HEK293 (cell line): ENCODE measurements at regions not wholly inside any gene's neighbourhood (a gene's known extent, or its start where the extent isn't known, plus 50 kb on each side); places are given as distances from the start of the nearest gene placed in this dataset.

Source experiments
- CTCF ChIA-PET: fragments of 350-600 bp; formaldehyde crosslinking; extraction: SDS; loops from one replicate; lab custom pipeline; 2021; ENCODE audit warnings: antibody characterized with exemption; lab: Yijun Ruan, JAX
- POLR2A ChIA-PET: fragments of 300-600 bp; formaldehyde crosslinking; extraction: SDS; loops from one replicate; lab custom pipeline; 2020; ENCODE audit warnings: antibody characterized with exemption, inconsistent platforms; lab: Yijun Ruan, JAX
- H3K27ac ChIP-seq: fragments of 200-500 bp; sonication (Bioruptor generic); 2 replicates; pipeline ENCODE4 v1.5.1; 2014; ENCODE audit warnings: low read depth, low read length, control low read depth, inconsistent platforms; ENCODE audit errors: extremely low read depth
- H3K36me3 ChIP-seq, 2 experiments: fragments of 200-500 bp in 1 of 2; sonication (Bioruptor generic) in 1 of 2; 1 replicate in 1 of 2; 2 replicates in 1 of 2; pipeline ENCODE4 v1.5.1; 2014 to 2017; ENCODE audit warnings: inconsistent platforms in 2 of 2, low read length in 2 of 2; ENCODE audit not compliant: control insufficient read depth in 2 of 2, insufficient read depth in 1 of 2
- H3K4me1 ChIP-seq: fragments of 200-500 bp; sonication (Bioruptor generic); 2 replicates; pipeline ENCODE4 v1.5.1; 2014; ENCODE audit warnings: mild to moderate bottlenecking, low read length, inconsistent platforms; ENCODE audit not compliant: control insufficient read depth, insufficient read depth
- H3K4me3 ChIP-seq: 2 replicates; pipeline ENCODE4 v1.5.1; 2011; ENCODE audit warnings: low read depth, mild to moderate bottlenecking, control low read depth, low read length, moderate library complexity
- H3K9me3 ChIP-seq: fragments of 200-500 bp; sonication (Bioruptor generic); 2 replicates; pipeline ENCODE4 v1.5.1; 2014; ENCODE audit warnings: low read depth, low read length, inconsistent platforms; ENCODE audit not compliant: control insufficient read depth, insufficient read depth
- BCL11A ChIP-seq: fragments of 450-650 bp; formaldehyde crosslinking; IDR thresholded peaks from 2 replicates; pipeline ENCODE4 v1.5.1; 2016; ENCODE audit warnings: low read depth, missing biosample characterization, missing genetic modification characterization
- KLF16 ChIP-seq: fragments of 450-650 bp; formaldehyde crosslinking; IDR thresholded peaks from 2 replicates; pipeline ENCODE4 v1.5.1; 2017; ENCODE audit warnings: missing biosample characterization, missing genetic modification characterization
- KLF8 ChIP-seq: fragments of 450-650 bp; formaldehyde crosslinking; IDR thresholded peaks from 2 replicates; pipeline ENCODE4 v1.5.1; 2016; ENCODE audit warnings: missing biosample characterization, missing genetic modification characterization
- PRDM1 ChIP-seq: fragments of 450-650 bp; formaldehyde crosslinking; IDR thresholded peaks from 2 replicates; pipeline ENCODE4; 2016; ENCODE audit warnings: missing biosample characterization, missing genetic modification characterization
- WT1 ChIP-seq: fragments of 450-650 bp; formaldehyde crosslinking; IDR thresholded peaks from 2 replicates; pipeline ENCODE4 v1.5.1; 2016; ENCODE audit warnings: missing biosample characterization, missing genetic modification characterization
- ZBTB21 ChIP-seq: fragments of 450-650 bp; formaldehyde crosslinking; IDR thresholded peaks from 2 replicates; pipeline ENCODE4 v1.5.1; 2017; ENCODE audit warnings: missing biosample characterization, missing genetic modification characterization
- ZNF175 ChIP-seq: fragments of 450-650 bp; formaldehyde crosslinking; IDR thresholded peaks from 2 replicates; pipeline ENCODE4 v1.5.1; 2016; ENCODE audit warnings: missing biosample characterization, missing genetic modification characterization
- ZNF214 ChIP-seq: fragments of 450-650 bp; formaldehyde crosslinking; IDR thresholded peaks from 2 replicates; pipeline ENCODE4 v1.5.1; 2017; ENCODE audit warnings: missing biosample characterization, mild to moderate bottlenecking, missing genetic modification characterization, borderline replicate concordance
- ZNF280D ChIP-seq: fragments of 450-650 bp; formaldehyde crosslinking; IDR thresholded peaks from 2 replicates; pipeline ENCODE4 v1.5.1; 2016; ENCODE audit warnings: missing biosample characterization, missing genetic modification characterization
- ZNF354C ChIP-seq: fragments of 450-650 bp; formaldehyde crosslinking; IDR thresholded peaks from 2 replicates; pipeline ENCODE4 v1.5.1; 2016; ENCODE audit warnings: missing biosample characterization, missing genetic modification characterization, low read depth, borderline replicate concordance
- ZNF37A ChIP-seq: fragments of 450-650 bp; IDR thresholded peaks from 2 replicates; pipeline ENCODE4 v1.5.1; 2018; ENCODE audit warnings: missing biosample characterization, missing genetic modification characterization
- ZNF404 ChIP-seq: fragments of 450-650 bp; formaldehyde crosslinking; IDR thresholded peaks from 2 replicates; pipeline ENCODE4 v1.5.1; 2017; ENCODE audit warnings: missing biosample characterization, missing genetic modification characterization
- ZNF48 ChIP-seq: fragments of 450-650 bp; formaldehyde crosslinking; IDR thresholded peaks from 2 replicates; pipeline ENCODE4 v1.5.1; 2016; ENCODE audit warnings: missing biosample characterization, missing genetic modification characterization
- ZNF521 ChIP-seq: fragments of 450-650 bp; formaldehyde crosslinking; IDR thresholded peaks from 2 replicates; pipeline ENCODE4 v1.5.1; 2017; ENCODE audit warnings: missing biosample characterization, mild to moderate bottlenecking, missing genetic modification characterization
- ZNF571 ChIP-seq: fragments of 450-650 bp; formaldehyde crosslinking; IDR thresholded peaks from 2 replicates; pipeline ENCODE4 v1.5.0; 2017; ENCODE audit warnings: missing biosample characterization, missing genetic modification characterization
- ZNF624 ChIP-seq: fragments of 450-650 bp; formaldehyde crosslinking; IDR thresholded peaks from 2 replicates; pipeline ENCODE4 v1.5.1; 2017; ENCODE audit warnings: missing biosample characterization, missing genetic modification characterization
- ZNF629 ChIP-seq: fragments of 450-650 bp; formaldehyde crosslinking; IDR thresholded peaks from 2 replicates; pipeline ENCODE4 v1.5.1; 2017; ENCODE audit warnings: missing biosample characterization, missing genetic modification characterization
- ZNF707 ChIP-seq: fragments of 450-650 bp; formaldehyde crosslinking; IDR thresholded peaks from 2 replicates; pipeline ENCODE4 v1.5.1; 2016; ENCODE audit warnings: missing biosample characterization, missing genetic modification characterization
- ZSCAN16 ChIP-seq: fragments of 450-650 bp; formaldehyde crosslinking; IDR thresholded peaks from 2 replicates; pipeline ENCODE4 v1.5.1; 2016; ENCODE audit warnings: missing biosample characterization, missing genetic modification characterization
- TF ChIP-seq, protein P1 (sequence below): fragments of 450-650 bp; formaldehyde crosslinking; IDR thresholded peaks from 2 replicates; pipeline ENCODE4 v1.5.1; 2016; ENCODE audit warnings: missing biosample characterization, missing genetic modification characterization, low read depth
- TF ChIP-seq, protein P2 (sequence below): fragments of 450-650 bp; formaldehyde crosslinking; conservative IDR thresholded peaks from 2 replicates; pipeline ENCODE4 v1.5.1; 2016; ENCODE audit warnings: low read depth, missing biosample characterization, missing genetic modification characterization

DNA sequence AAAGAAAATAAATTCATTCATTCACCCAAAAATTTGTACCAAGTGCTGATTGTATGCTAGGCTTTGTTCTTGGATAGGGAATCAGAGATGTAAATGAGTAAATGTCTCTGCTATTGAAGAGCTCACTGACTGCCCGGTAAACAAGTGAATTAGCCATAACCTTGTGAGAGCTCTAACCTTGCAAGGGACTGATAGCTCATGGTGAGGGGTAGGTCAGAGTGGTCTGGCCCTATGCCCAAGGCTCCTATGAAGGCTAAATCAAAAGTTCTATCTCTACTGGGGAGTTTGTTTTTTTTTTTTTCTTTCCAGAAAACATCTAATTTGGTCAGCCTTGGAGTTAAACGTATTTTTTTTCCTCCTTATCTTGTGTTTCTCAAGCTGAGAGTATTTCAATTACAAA lies 172.8 kb upstream of the CDH11 start (continued):
- TF ChIP-seq ZNF280D = no peak
- TF ChIP-seq, all 188 proteins: peak for 0

GRCh38 chr16:65294165-65294564 lies 172.3 kb upstream of the CDH11 start:
- H3K4me3 ChIP-seq = no peak overlapping the region
- H3K36me3 ChIP-seq = no peaks in the 10 kb centered on the region
- TF ChIP-seq ZNF629 (no peak), KLF8 (tag by site-specific recombination) (no peak), KLF16 (tag by site-specific recombination) (no peak), PRDM1 (tag by site-specific recombination) (no peak)
- TF ChIP-seq, all 188 proteins: peak for 0
- H3K9me3 ChIP-seq = no peaks in the 10 kb centered on the region
- no peak overlapping the region for H3K27ac ChIP-seq
- CTCF ChIA-PET = no interaction called here
- POLR2A ChIA-PET = no interaction called here
- H3K4me1 ChIP-seq = no peaks in the 10 kb centered on the region

DNA sequence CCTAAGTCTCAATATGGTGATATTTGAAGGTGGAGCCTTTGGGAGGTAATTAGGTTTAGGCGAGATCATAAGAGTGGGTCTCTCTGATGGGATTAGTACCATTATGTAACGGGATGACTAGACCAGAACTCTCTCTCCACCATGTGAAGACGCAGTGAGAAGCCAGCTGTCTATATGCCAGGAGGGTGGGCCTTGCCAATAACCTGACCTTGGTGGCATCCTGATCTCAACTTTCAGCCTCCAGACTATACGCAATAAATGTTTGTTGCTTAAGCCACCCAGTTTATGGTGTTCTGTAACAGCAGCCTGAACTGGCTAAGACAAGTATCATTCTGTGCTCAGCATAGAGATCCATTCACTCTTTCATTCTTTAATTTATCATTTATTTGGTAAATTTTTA lies 167.2 kb upstream of the CDH11 start:
- CTCF ChIA-PET = no interaction called here
- Histone ChIP-seq H3K4me3 (no peak overlapping the region), H3K9me3 (no peaks in the 10 kb centered on the region), H3K4me1 (no peaks in the 10 kb centered on the region), H3K27ac (no peak overlapping the region)
- POLR2A ChIA-PET = no interaction called here
- TF ChIP-seq, protein P1, sequence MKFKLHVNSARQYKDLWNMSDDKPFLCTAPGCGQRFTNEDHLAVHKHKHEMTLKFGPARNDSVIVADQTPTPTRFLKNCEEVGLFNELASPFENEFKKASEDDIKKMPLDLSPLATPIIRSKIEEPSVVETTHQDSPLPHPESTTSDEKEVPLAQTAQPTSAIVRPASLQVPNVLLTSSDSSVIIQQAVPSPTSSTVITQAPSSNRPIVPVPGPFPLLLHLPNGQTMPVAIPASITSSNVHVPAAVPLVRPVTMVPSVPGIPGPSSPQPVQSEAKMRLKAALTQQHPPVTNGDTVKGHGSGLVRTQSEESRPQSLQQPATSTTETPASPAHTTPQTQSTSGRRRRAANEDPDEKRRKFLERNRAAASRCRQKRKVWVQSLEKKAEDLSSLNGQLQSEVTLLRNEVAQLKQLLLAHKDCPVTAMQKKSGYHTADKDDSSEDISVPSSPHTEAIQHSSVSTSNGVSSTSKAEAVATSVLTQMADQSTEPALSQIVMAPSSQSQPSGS = no peak
- TF ChIP-seq ZNF707 (tag by site-specific recombination) = no peak
- TF ChIP-seq ZNF354C (tag by site-specific recombination) = no peak
- no peak for TF ChIP-seq ZNF48
- TF ChIP-seq ZNF571 (tag by site-specific recombination) = no peak
- no peak for TF ChIP-seq WT1 (tag by site-specific recombination)
- no peak for TF ChIP-seq ZNF404
- TF ChIP-seq ZNF624 = no peak
- TF ChIP-seq ZNF214 (tag by site-specific recombination) = no peak
- TF ChIP-seq ZNF175 (tag by site-specific recombination) = no peak
- TF ChIP-seq ZNF37A (tag by site-specific recombination) = no peak
- no peak for TF ChIP-seq BCL11A (tag by site-specific recombination)
- TF ChIP-seq PRDM1 (tag by site-specific recombination) = no peak
- TF ChIP-seq ZSCAN16 (tag by site-specific recombination) = no peak
- no peak for TF ChIP-seq ZBTB21
- TF ChIP-seq ZNF521 (tag by site-specific recombination) = no peak
- TF ChIP-seq, protein P2, sequence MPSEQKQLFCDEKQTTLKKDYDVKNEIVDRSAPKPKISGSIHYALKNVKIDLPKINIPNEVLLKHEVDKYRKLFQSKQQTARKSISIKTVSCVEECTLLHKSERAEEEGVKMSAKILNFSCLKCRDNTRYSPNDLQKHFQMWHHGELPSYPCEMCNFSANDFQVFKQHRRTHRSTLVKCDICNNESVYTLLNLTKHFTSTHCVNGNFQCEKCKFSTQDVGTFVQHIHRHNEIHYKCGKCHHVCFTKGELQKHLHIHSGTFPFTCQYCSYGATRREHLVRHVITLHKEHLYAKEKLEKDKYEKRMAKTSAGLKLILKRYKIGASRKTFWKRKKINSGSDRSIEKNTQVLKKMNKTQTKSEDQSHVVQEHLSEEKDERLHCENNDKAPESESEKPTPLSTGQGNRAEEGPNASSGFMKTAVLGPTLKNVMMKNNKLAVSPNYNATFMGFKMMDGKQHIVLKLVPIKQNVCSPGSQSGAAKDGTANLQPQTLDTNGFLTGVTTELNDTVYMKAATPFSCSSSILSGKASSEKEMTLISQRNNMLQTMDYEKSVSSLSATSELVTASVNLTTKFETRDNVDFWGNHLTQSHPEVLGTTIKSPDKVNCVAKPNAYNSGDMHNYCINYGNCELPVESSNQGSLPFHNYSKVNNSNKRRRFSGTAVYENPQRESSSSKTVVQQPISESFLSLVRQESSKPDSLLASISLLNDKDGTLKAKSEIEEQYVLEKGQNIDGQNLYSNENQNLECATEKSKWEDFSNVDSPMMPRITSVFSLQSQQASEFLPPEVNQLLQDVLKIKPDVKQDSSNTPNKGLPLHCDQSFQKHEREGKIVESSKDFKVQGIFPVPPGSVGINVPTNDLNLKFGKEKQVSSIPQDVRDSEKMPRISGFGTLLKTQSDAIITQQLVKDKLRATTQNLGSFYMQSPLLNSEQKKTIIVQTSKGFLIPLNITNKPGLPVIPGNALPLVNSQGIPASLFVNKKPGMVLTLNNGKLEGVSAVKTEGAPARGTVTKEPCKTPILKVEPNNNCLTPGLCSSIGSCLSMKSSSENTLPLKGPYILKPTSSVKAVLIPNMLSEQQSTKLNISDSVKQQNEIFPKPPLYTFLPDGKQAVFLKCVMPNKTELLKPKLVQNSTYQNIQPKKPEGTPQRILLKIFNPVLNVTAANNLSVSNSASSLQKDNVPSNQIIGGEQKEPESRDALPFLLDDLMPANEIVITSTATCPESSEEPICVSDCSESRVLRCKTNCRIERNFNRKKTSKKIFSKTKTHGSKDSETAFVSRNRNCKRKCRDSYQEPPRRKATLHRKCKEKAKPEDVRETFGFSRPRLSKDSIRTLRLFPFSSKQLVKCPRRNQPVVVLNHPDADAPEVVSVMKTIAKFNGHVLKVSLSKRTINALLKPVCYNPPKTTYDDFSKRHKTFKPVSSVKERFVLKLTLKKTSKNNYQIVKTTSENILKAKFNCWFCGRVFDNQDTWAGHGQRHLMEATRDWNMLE (tag by site-specific recombination) = no peak
- TF ChIP-seq, all 188 proteins: peak for 0
- no peaks in the 10 kb centered on the region for H3K36me3 ChIP-seq
